Pancreas (tissue), 10 donors: ENCODE measurements at regions not wholly inside any gene's neighbourhood (a gene's known extent, or its start where the extent isn't known, plus 50 kb on each side); places are given as distances from the start of the nearest gene placed in this dataset.

Source experiments
- ATAC-seq, 4 donors: fragments of 200-7000 bp; cut with Tn5 transposase; one replicate each; pipeline versions ENCODE4 v1.8.0 to v1.9.1; 2020; ENCODE audit warnings: mild to moderate bottlenecking in 4 of 4, moderate library complexity in 4 of 4
- DNase-seq, 6 donors: peaks; one replicate each; pipeline ENCODE4 v3.0.0-alpha.2; 2020
- FAIRE-seq: peaks from 2 replicates; lab custom pipeline; 2012; peaks lifted over from hg19 to GRCh38; lab: Jason Lieb, UNC
- H3K27ac ChIP-seq, 4 donors: fragments of 200-600 bp; sonication (generic); 1 replicate in 3 of 4; 2 replicates in 1 of 4; pipeline versions ENCODE4 v1.5.0 to v1.8.0; 2020
- H3K27me3 ChIP-seq, 4 donors: fragments of 200-600 bp; one replicate each; pipeline ENCODE4 v1.8.0; 2021
- H3K36me3 ChIP-seq, 3 donors: fragments of 200-600 bp; sonication (generic) in 1 of 3; one replicate each; pipeline versions ENCODE4 v1.5.0 to v1.8.0; 2020 to 2021
- H3K4me1 ChIP-seq, 3 donors: fragments of 200-600 bp; one replicate each; pipeline ENCODE4 v1.8.0; 2021
- H3K4me3 ChIP-seq, 4 donors: fragments of 200-600 bp; sonication (generic) in 2 of 4; one replicate each; pipeline versions ENCODE4 v1.5.0 to v1.8.0; 2020 to 2021
- H3K9me3 ChIP-seq, 4 donors: fragments of 200-600 bp; one replicate each; pipeline ENCODE4 v1.8.0; 2021
- CTCF ChIP-seq, 4 donors: fragments of 200-600 bp; sonication (generic) in 3 of 4; IDR thresholded peaks; one replicate each; pipeline versions ENCODE4 v1.5.0 to v1.8.0; 2021; ENCODE audit warnings: antibody characterized with exemption in 4 of 4
- WGBS, 2 donors: extraction: QIAGEN DNeasy Blood & Tissue Kit; methylation state at CpG; one replicate each; pipeline ENCODE4 v1.1.7; 2013; 5-methylcytosine and 5-hydroxymethylcytosine counted together
- intact Hi-C, 3 donors: fragments of 100-400 bp; cut with DNase I; formaldehyde crosslinking; loops; one replicate each; pipeline versions ENCODE4 v1.11.1 to v1.14.2; 2022
- donor health status: healthy with polysubstance abuse.
- donor health status: DM: no; HTN: no; CAD: no; lungs with moderate emphysema.
- donor health status: DM: no; HTN: no; CAD: no.
- donor health status: control.
- donor health status: control.
- donor health status: Bipolar disorder and iron deficiency.
- donor health status: DM: yes; HTN: yes; CAD: no.
- donor health status: DM: no; HTN: no; CAD: no.
- donor health status: DM: no; HTN: no; CAD: no.
- donor health status: DM: yes; HTN: yes; CAD: no.

- no peak overlapping the region for H3K27ac ChIP-seq
- H3K27me3 ChIP-seq = peaks cover 0 to 11% (median 0%) of the 10 kb centered on the region in 4 donors
- DNase-seq (peak in 1 of 6 donors; percentile 1), FAIRE-seq (no peak), ATAC-seq (no peak)
- H3K36me3 ChIP-seq = no peaks in the 10 kb centered on the region
- intact Hi-C loops = no loop called here
- peaks cover 11 to 16% (median 14%) of the 10 kb centered on the region in 3 donors for H3K4me1 ChIP-seq
- no peak overlapping the region for H3K4me3 ChIP-seq
- H3K9me3 ChIP-seq = no peaks in the 10 kb centered on the region
- no peak for TF ChIP-seq CTCF (IDR thresholded peaks at IDR 0.05)
- 62 to 72% methylated on average over 22 of the region's 22 CpGs for WGBS, 2 donors
Measured at GRCh38 chr1:29686012-29686930, 449.9 kb downstream of the PTPRU start.

DNA sequence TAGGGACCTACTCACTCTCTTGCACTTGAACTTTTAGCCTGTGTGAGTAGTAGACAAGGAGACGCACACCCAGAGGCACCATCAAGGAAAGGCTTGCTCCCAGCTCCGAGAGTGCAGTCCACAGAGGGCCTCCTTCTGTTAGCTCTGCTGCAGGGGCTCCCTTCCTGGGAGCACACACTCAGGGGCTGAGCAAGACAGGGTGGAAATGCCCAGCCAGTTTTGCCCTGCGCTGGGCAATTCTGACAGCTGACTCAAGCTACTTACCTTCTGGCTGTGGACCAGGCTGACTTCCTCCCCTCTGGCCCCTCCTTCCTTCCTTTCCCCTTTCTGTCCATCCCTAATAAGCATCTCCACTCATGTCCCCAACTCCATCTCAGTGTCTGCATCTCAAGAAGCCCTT, 449.1 kb downstream of the PTPRU start:
- TF ChIP-seq CTCF (IDR thresholded peaks at IDR 0.05) = no peak
- H3K27me3 ChIP-seq = peaks cover 0 to 5% (median 0%) of the 10 kb centered on the region in 4 donors
- WGBS, 2 donors = 75 to 86% methylated on average over 3 of the region's 3 CpGs
- peak in 1 of 6 donors; percentile 2 for DNase-seq
- peaks cover 11 to 16% (median 14%) of the 10 kb centered on the region in 3 donors for H3K4me1 ChIP-seq
- H3K27ac ChIP-seq = no peak overlapping the region
- H3K9me3 ChIP-seq = no peaks in the 10 kb centered on the region
- no peak for FAIRE-seq
- intact Hi-C loops = no loop called here
- no peaks in the 10 kb centered on the region for H3K36me3 ChIP-seq
- no peak overlapping the region for H3K4me3 ChIP-seq
- no peak for ATAC-seq

DNA sequence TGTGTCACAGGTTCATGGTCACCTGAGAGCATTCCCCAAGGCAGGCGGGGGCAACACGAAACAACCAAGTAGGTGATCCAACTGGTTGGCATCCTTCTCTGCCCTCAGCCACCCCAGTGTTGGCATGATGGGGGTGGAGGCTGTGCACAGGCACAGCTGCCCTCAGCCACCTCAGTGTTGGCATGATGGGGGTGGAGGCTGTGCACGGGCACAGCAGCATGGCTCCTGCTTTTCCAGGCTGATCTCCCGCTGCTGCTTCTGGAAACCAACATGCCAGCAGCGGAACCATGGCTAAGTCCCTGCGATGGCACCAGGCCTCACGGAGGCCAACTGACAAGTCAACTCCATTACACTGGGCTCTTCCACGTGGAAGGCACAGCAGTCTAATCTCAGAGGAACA, 447.8 kb downstream of the PTPRU start:
- peaks cover 11 to 16% (median 14%) of the 10 kb centered on the region in 3 donors for H3K4me1 ChIP-seq

DNA sequence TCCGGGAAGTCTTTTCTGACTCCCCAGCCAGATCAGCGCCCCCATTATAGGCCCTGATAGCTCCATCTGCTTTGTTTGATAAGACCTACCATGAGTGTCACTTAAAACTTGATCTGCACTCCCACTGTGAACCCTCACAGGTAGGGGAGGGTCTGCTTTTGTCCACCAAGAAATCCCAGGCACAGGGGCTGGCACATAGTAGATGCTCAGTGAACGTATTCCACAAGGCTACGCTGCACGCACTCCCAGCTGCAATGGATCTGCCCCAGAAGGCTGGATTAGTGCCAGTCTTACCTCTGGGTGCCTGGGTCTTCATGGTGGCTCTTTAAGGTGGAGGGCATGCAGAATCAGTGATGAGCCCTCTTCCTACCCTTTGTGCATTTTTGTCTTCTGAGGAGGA, 447.1 kb downstream of the PTPRU start:
- no peak overlapping the region for H3K4me3 ChIP-seq
- H3K9me3 ChIP-seq = no peaks in the 10 kb centered on the region
- ATAC-seq (no peak), FAIRE-seq (no peak), DNase-seq (no peak)
- H3K4me1 ChIP-seq = peaks cover 11 to 16% (median 14%) of the 10 kb centered on the region in 3 donors
- WGBS, 2 donors = 58 to 63% methylated on average over 5 of the region's 5 CpGs
- no peak overlapping the region for H3K27ac ChIP-seq
- intact Hi-C loops = no loop called here
- no peak for TF ChIP-seq CTCF (IDR thresholded peaks at IDR 0.05)
- no peaks in the 10 kb centered on the region for H3K27me3 ChIP-seq
- H3K36me3 ChIP-seq = no peaks in the 10 kb centered on the region

More for the DNA sequence above, 447.8 kb downstream of the PTPRU start:
- DNase-seq = no peak
- no peaks in the 10 kb centered on the region for H3K36me3 ChIP-seq
- no peaks in the 10 kb centered on the region for H3K27me3 ChIP-seq
- H3K4me3 ChIP-seq = no peak overlapping the region
- WGBS, 2 donors = 71 to 90% methylated on average over 8 of the region's 8 CpGs
- intact Hi-C loops = no loop called here
- no peak overlapping the region for H3K27ac ChIP-seq
- FAIRE-seq = no peak
- no peaks in the 10 kb centered on the region for H3K9me3 ChIP-seq
- no peak for ATAC-seq
- no peak for TF ChIP-seq CTCF (IDR thresholded peaks at IDR 0.05)

- WGBS, 2 donors = 6 to 10% methylated on average over 3 of the region's 3 CpGs
- TF ChIP-seq CTCF (IDR thresholded peaks at IDR 0.05) = no peak
- intact Hi-C loops = no loop called here
- ATAC-seq (peak; percentile 87 to 93 (median 92)), DNase-seq (peak; percentile 77 to 89 (median 83)), FAIRE-seq (no peak)
- Histone ChIP-seq H3K27ac (peak overlapping the region in 2 of 4 donors; percentile 19 to 33), H3K36me3 (no peaks in the 10 kb centered on the region), H3K27me3 (no peaks in the 10 kb centered on the region), H3K9me3 (no peaks in the 10 kb centered on the region), H3K4me3 (no peak overlapping the region), H3K4me1 (peaks cover 11 to 16% (median 14%) of the 10 kb centered on the region in 3 donors)
Measured at GRCh38 chr1:29682919-29683295, 446.6 kb downstream of the PTPRU start.
